ENCODE measurements at regions not wholly inside any gene's neighbourhood (a gene's known extent, or its start where the extent isn't known, plus 50 kb on each side); places are given as distances from the start of the nearest gene placed in this dataset.
"Not testable (repeated sequence)": the region's sequence is repeated elsewhere in the genome, so short reads cannot be mapped to it uniquely, and the experiment has no call there.

DNA sequence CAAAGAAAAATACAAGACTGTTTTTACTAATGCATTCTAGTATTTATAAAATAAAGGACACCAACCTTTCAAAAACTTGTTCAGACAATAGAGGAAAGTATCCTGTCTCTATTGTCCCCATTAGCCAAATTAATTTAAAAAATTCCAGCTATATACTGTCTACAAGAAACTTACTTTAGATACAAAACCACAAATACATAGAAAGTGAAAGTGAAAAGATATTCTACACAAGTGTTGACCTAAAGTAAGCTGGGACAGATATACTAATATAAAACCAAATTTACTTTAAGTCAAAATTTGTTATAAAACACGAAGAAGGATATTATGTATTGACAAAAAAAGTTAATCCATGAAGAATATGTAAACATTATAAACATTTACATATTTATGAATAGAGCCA, 893.3 kb upstream of the TMEFF2 start:
- Mint-ChIP-seq H3K9me3 (no peaks in the 10 kb centered on the region), H3K27me3 (no peaks in the 10 kb centered on the region), H3K4me3 (no peak overlapping the region), H3K36me3 (no peaks in the 10 kb centered on the region), H3K4me1 (no peaks in the 10 kb centered on the region), H3K27ac (no peak overlapping the region)
- DNase-seq, result no peak
- ATAC-seq (ENCODE audit: low read depth in 2 of 2), result no peak

DNA sequence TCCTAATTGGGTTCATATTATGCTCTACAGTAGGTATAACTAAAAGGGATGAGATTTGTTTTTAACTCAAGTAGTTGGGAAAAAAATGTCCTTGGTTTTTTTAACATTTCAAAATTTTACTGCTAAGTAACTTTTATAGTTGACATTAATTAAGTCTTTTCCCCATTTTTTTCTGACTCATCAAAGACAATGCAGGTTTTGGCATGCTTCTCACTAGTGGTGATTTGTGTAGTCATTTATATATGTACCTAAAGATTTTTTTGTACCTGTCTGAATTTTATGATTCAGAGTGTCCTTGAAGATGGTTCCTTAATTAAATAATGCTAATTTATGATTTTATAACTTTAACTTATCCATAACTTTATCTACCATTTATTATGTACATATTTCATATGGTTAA, 882.3 kb upstream of the TMEFF2 start:
- no peak for DNase-seq
- Mint-ChIP-seq H3K27ac (no peak overlapping the region), H3K27me3 (no peaks in the 10 kb centered on the region), H3K4me3 (no peak overlapping the region), H3K9me3 (peaks cover 0 to 4% (median 0%) of the 10 kb centered on the region in 7 donors), H3K4me1 (no peaks in the 10 kb centered on the region), H3K36me3 (no peaks in the 10 kb centered on the region)
- no peak for ATAC-seq (ENCODE audit: low read depth in 2 of 2)

DNA sequence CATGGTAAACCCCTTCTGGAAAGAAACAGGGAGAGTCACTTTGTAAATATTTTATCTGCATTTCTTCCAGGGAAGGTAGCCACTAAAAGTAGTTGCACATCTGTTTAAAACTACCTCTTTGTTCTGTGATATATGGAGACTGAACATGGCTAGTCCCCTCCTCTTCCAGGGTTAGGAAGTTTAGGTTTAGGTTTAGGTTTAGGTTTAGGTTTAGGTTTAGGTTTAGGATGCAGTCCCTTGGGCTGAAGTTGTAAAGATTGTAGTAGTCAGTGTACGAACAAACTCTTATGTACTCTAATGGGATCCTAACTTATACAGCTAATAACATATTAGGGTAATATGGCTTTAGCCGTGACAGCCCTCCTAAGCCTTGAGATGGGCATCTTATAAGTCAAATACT, 880.2 kb upstream of the TMEFF2 start:
- H3K36me3 Mint-ChIP-seq, result no peaks in the 10 kb centered on the region
- H3K4me1 Mint-ChIP-seq, result no peaks in the 10 kb centered on the region
- H3K27me3 Mint-ChIP-seq, result no peaks in the 10 kb centered on the region
- no peak overlapping the region for H3K27ac Mint-ChIP-seq
- DNase-seq (no peak), ATAC-seq (ENCODE audit: low read depth in 2 of 2) (no peak)
- no peak overlapping the region for H3K4me3 Mint-ChIP-seq
- H3K9me3 Mint-ChIP-seq, result peaks cover 0 to 10% (median 2%) of the 10 kb centered on the region in 7 donors

DNA sequence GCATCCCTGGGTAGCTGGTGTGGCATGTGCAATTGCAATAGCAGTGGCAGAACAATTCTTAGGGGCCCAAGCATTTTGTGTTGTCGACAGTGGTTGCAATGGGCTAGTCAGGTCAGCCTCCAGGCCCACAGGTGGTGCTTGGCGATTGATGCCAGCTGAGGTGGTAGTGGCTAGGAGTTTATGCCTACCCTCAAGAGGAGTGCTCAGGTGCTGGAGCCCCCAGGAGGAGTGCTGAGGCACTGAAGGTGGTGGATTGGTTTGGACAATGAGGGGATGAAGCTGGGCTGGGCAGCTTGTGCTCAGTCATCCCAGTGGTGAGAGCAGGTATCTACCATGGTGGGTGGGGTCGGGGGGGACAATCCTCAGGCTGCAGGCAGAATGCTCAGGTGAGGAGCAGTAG, 877.9 kb upstream of the TMEFF2 start:
- H3K36me3 Mint-ChIP-seq, result no peaks in the 10 kb centered on the region

DNA sequence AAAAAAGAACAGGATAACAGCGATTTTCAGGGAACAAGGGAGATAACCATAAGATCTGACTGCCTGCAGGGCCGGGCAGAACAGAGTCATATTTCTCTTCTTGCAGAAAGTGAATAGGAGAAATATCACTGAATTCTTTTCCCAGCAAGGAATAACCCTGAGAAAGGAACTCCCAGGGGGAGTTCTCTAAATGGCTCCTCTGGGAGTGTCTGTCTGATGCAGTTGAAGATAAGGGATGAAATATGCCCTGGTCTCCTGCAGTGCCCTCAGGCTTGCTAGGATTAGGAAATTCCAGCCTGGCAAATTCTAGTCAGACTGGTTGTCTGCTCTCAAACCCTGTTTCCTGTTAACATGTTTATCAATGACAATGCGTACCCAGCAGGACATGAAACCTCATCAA, 830.8 kb upstream of the TMEFF2 start:
- not testable (repeated sequence) for H3K27ac Mint-ChIP-seq; ATAC-seq (ENCODE audit: low read depth in 2 of 2); H3K4me1 Mint-ChIP-seq; DNase-seq; H3K27me3 Mint-ChIP-seq; H3K36me3 Mint-ChIP-seq; H3K4me3 Mint-ChIP-seq
- H3K9me3 Mint-ChIP-seq, result peaks cover 6 to 26% (median 12%) of the 10 kb centered on the region in 7 donors

More for the DNA sequence above, 877.9 kb upstream of the TMEFF2 start:
- no peaks in the 10 kb centered on the region for H3K4me1 Mint-ChIP-seq
- no peak overlapping the region for H3K27ac Mint-ChIP-seq
- H3K4me3 Mint-ChIP-seq, result no peak overlapping the region
- H3K9me3 Mint-ChIP-seq, result peaks cover 0 to 10% (median 2%) of the 10 kb centered on the region in 7 donors
- no peaks in the 10 kb centered on the region for H3K27me3 Mint-ChIP-seq
- ATAC-seq (ENCODE audit: low read depth in 2 of 2) (no peak), DNase-seq (no peak)

DNA sequence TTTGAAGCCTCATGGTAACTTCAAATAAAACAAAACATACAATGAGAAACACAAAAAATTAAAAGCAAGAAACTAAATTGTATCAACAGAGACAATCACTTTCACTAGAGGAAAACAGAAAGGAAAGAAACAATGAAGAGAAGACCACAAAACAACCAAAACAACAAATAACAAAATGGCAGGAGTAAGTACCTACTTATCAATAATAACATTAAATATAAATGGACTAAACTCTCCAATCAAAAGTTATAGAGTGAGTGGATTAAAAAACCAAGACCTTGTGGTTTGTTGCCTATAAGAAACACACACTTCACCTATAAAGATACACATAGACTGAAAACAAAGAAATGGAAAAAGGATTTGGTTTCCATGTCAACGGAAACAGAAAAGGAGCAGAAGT, 830.1 kb upstream of the TMEFF2 start:
- H3K27me3 Mint-ChIP-seq, result no peaks in the 10 kb centered on the region
- H3K4me1 Mint-ChIP-seq, result no peaks in the 10 kb centered on the region
- peaks cover 0 to 4% of the 10 kb centered on the region in 2 donors for H3K36me3 Mint-ChIP-seq
- ATAC-seq (ENCODE audit: low read depth in 2 of 2), result no peak
- no peak overlapping the region for H3K27ac Mint-ChIP-seq
- peaks cover 4 to 26% (median 12%) of the 10 kb centered on the region in 7 donors for H3K9me3 Mint-ChIP-seq
- no peak overlapping the region for H3K4me3 Mint-ChIP-seq
- DNase-seq, result no peak

DNA sequence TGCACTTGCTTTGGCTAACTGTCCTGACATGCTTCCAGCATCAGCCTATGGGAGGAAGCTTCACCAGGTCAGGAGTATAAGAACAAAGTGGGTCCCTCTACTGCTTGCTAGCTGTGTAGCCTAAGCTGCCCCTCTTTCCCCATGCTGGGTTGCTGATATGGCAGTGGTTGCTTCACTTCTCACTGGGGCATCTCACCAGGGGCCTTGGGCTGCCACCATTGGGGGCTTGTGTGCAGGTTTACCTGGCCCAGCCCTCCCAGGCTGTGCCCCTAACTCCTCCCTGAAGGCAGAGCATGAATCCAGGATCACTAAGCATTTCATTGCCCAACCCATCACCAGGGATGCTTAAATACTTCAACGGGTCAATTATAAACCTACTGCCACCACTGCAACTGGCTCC, 817.1 kb upstream of the TMEFF2 start:
- Mint-ChIP-seq H3K36me3 (no peaks in the 10 kb centered on the region), H3K4me1 (no peaks in the 10 kb centered on the region), H3K9me3 (peaks cover 0 to 5% (median 0%) of the 10 kb centered on the region in 7 donors), H3K27me3 (no peaks in the 10 kb centered on the region), H3K27ac (no peak overlapping the region), H3K4me3 (no peak overlapping the region)
- ATAC-seq (ENCODE audit: low read depth in 2 of 2) (no peak), DNase-seq (no peak)

DNA sequence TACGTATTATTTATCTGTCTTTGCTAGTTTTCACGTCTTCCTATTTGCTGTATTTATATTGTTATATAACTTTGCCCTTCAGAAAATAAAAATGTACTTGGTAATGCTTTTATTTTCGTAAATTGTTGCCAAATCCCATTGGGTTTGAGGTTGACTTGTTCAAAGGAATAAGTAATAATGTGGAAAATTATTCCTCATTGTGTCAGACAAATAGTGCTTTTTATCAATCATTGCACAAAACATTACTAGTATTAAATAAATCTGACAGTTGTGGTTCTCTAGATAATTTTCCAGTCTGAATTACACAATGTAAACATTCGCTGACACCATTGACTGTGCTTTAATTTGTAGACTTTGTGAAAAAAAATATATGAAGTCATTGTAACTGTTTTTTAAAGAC, 798.3 kb upstream of the TMEFF2 start:
- no peaks in the 10 kb centered on the region for H3K27me3 Mint-ChIP-seq
- no peaks in the 10 kb centered on the region for H3K36me3 Mint-ChIP-seq
- no peak for ATAC-seq (ENCODE audit: low read depth in 2 of 2)
- peaks cover 0 to 10% (median 4%) of the 10 kb centered on the region in 7 donors for H3K9me3 Mint-ChIP-seq
- H3K4me3 Mint-ChIP-seq, result no peak overlapping the region
- H3K4me1 Mint-ChIP-seq, result no peaks in the 10 kb centered on the region
- H3K27ac Mint-ChIP-seq, result no peak overlapping the region
- no peak for DNase-seq

DNA sequence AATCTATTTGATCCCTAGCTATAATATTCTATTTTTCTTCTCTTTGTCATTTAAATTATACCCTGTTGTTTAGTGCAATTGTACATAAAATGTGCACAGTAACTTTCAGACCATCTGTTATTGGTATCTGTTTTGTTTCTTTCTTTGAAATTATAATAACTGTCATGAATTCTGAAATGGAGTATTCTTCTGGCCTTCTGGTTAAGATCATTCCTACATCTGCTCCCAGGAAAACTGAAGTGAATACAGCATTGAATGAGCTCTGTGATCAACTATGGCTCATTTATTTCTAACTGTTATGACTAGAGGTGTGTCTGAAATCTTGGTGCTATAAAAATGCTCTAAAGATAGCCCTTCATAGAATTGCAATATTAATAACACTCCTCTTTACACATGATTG, 788.4 kb upstream of the TMEFF2 start:
- peaks cover 0 to 3% (median under 1%) of the 10 kb centered on the region in 7 donors for H3K9me3 Mint-ChIP-seq
- no peaks in the 10 kb centered on the region for H3K36me3 Mint-ChIP-seq
- no peak overlapping the region for H3K4me3 Mint-ChIP-seq
- H3K27ac Mint-ChIP-seq, result no peak overlapping the region
- H3K27me3 Mint-ChIP-seq, result no peaks in the 10 kb centered on the region
- DNase-seq, result no peak
- no peaks in the 10 kb centered on the region for H3K4me1 Mint-ChIP-seq
- ATAC-seq (ENCODE audit: low read depth in 2 of 2), result no peak

DNA sequence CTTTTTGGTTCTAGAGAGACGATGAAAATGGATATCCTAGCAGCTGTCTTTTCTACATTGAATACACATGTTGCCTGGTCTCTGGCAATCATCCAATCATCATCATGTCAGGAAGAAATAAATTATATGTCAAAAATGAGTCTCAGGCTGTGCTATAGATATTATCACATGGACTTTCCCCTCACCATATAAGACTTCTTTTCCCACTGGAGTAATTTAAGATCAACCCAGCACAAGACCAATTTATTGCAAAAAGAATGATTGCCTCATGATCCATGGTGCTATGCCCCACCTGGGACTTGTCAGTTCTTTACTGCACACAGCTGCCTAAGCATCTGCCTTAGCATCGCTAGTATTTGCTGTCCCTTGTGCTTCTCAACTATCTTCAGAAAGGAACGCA, 783.7 kb upstream of the TMEFF2 start:
- DNase-seq (no peak), ATAC-seq (ENCODE audit: low read depth in 2 of 2) (no peak)
- no peaks in the 10 kb centered on the region for H3K36me3 Mint-ChIP-seq
- H3K27ac Mint-ChIP-seq, result no peak overlapping the region
- H3K9me3 Mint-ChIP-seq, result no peaks in the 10 kb centered on the region
- no peaks in the 10 kb centered on the region for H3K27me3 Mint-ChIP-seq
- no peak overlapping the region for H3K4me3 Mint-ChIP-seq
- H3K4me1 Mint-ChIP-seq, result no peaks in the 10 kb centered on the region

DNA sequence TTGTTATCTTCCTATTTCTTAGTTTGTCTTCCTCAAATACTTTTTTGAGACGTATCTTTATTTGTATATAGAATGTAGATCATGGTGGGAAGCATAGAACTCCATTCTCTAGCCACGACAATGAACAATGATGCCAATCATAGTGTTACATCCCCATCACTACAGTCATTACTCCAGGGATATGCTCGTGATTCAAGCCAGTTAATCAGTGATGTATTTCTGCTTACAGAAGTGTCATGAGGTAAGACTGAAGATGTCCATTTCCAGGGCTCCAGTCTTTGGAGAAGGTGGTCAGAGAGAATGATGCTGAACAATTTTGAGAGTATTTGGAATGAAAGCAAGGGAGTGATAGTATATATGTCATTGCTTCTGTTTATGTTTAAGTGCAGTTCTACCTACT, 777.2 kb upstream of the TMEFF2 start:
- Mint-ChIP-seq H3K27ac (no peak overlapping the region), H3K4me3 (no peak overlapping the region), H3K4me1 (no peaks in the 10 kb centered on the region), H3K36me3 (no peaks in the 10 kb centered on the region), H3K9me3 (no peaks in the 10 kb centered on the region), H3K27me3 (no peaks in the 10 kb centered on the region)
- ATAC-seq (ENCODE audit: low read depth in 2 of 2) (no peak), DNase-seq (no peak)

DNA sequence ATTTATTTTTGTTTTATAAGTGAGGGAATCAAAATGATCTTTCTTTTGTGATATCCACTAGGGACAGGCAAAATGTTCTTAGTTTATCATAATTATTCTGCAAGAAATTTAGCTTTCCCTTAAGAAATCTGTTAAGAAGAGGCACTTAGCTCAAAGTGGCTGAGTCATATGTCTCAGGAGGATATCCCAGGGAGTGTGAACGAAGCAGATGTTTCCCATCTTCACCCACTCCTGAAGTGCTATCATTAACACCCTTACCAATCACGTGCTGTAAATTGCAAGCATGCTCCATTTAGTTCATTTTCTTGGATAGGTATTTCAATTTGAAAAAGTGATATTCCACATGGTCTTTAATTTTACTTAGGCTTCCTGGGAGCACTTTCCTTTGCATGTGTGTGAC, 774.3 kb upstream of the TMEFF2 start:
- Mint-ChIP-seq H3K27me3 (no peaks in the 10 kb centered on the region), H3K36me3 (no peaks in the 10 kb centered on the region), H3K4me1 (no peaks in the 10 kb centered on the region), H3K4me3 (no peak overlapping the region), H3K9me3 (no peaks in the 10 kb centered on the region), H3K27ac (no peak overlapping the region)
- no peak for DNase-seq
- ATAC-seq (ENCODE audit: low read depth in 2 of 2), result no peak

DNA sequence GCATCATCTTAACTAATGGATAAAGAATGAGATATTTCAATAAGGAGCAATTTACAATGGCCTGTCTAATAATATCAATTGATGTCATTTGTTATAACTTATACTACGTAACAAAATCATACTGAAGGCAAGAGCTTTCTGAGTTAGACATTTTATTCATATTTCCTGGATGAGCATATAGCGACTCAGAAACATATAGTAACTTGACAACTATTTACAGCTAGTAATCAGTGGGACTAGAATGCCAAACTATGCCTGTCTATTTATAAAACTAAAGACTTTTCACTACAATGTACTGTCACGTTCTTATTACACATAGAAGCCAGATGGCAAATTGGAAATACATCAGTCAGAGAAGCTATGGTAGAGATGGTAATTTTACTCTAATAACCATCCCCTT, 766.2 kb upstream of the TMEFF2 start:
- H3K4me1 Mint-ChIP-seq, result no peaks in the 10 kb centered on the region
- peaks cover 0 to 7% (median 2%) of the 10 kb centered on the region in 7 donors for H3K9me3 Mint-ChIP-seq
- no peak overlapping the region for H3K4me3 Mint-ChIP-seq
- H3K27me3 Mint-ChIP-seq, result no peaks in the 10 kb centered on the region
- DNase-seq (no peak), ATAC-seq (ENCODE audit: low read depth in 2 of 2) (no peak)
- no peak overlapping the region for H3K27ac Mint-ChIP-seq
- H3K36me3 Mint-ChIP-seq, result no peaks in the 10 kb centered on the region

DNA sequence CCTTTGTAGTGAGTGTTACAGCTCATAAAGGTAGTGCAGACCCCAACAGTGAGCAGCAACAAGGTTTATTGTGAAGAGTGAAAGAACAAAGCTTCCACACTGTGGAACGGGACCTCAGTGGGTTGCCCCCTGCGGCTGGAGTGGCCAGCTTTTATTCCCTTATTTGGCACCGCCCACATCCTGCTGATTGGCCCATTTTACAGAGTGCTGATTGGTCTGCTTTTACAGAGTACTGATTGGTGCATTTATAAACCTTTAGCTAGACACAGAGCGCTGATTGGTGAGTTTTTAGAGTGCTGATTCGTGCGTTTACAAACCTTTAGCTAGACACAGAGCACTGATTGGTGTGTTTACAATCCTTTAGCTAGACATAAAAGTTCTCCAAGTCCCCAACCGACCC, 763.9 kb upstream of the TMEFF2 start:
- H3K36me3 Mint-ChIP-seq; H3K27me3 Mint-ChIP-seq; ATAC-seq (ENCODE audit: low read depth in 2 of 2); H3K27ac Mint-ChIP-seq; H3K4me3 Mint-ChIP-seq; H3K9me3 Mint-ChIP-seq; H3K4me1 Mint-ChIP-seq; DNase-seq: not testable (repeated sequence)

DNA sequence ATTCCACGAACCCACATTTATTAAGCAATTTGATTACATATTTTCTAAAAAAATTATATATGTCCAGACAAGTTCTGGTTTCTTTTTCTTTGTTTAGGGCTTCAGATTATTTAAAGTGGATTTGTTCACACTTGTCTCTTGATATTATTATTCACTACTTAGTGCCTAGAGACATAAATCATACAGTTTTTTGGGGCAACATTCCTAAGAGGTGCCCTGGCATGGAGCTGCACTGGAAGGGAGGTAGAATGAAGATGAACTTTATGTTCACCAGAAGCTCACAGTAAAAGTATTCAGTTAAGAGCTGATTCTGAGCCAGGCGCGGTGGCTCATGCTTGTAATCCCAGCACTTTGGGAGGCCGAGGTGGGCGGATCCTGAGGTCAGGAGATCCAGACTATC, 762.7 kb upstream of the TMEFF2 start:
- Mint-ChIP-seq H3K36me3 (no peaks in the 10 kb centered on the region), H3K4me1 (no peaks in the 10 kb centered on the region), H3K27ac (no peak overlapping the region), H3K27me3 (no peaks in the 10 kb centered on the region), H3K4me3 (no peak overlapping the region), H3K9me3 (peaks cover 0 to 9% (median 2%) of the 10 kb centered on the region in 7 donors)
- DNase-seq (no peak), ATAC-seq (ENCODE audit: low read depth in 2 of 2) (no peak)
